HUES6 (cell line): ENCODE measurements at regions not wholly inside any gene's neighbourhood (a gene's known extent, or its start where the extent isn't known, plus 50 kb on each side); places are given as distances from the start of the nearest gene placed in this dataset.
"Not testable (repeated sequence)": the region's sequence is repeated elsewhere in the genome, so short reads cannot be mapped to it uniquely, and the experiment has no call there.

Experiments
- H3K27ac ChIP-seq: 2 replicates; pipeline ENCODE4 v1.7.0; 2013; ENCODE audit warnings: low read depth, mild to moderate bottlenecking, low read length, inconsistent platforms
- H3K27me3 ChIP-seq: 2 replicates; pipeline ENCODE4 v1.6.1; 2013; ENCODE audit warnings: low read length; ENCODE audit not compliant: control insufficient read depth, insufficient read depth
- H3K36me3 ChIP-seq: 2 replicates; pipeline ENCODE4 v1.6.1; 2013; ENCODE audit warnings: low read length; ENCODE audit not compliant: control insufficient read depth, insufficient read depth
- H3K4me1 ChIP-seq: 2 replicates; pipeline ENCODE4 v1.6.1; 2013; ENCODE audit warnings: low read length; ENCODE audit not compliant: control insufficient read depth, insufficient read depth
- H3K4me3 ChIP-seq: 2 replicates; pipeline ENCODE4 v1.5.1; 2013; ENCODE audit warnings: low read depth, low read length
- H3K9ac ChIP-seq: one replicate; pipeline ENCODE4 v1.6.1; 2013; ENCODE audit warnings: mild to moderate bottlenecking, low read length
- H3K9me3 ChIP-seq: 2 replicates; pipeline ENCODE4 v1.6.1; 2013; ENCODE audit warnings: low read depth, low read length; ENCODE audit not compliant: control insufficient read depth, insufficient read depth

GRCh38 chr3:118511402-118511801 is 523.2 kb downstream of the IGSF11 start:
- Histone ChIP-seq H3K9me3 (no peaks in the 10 kb centered on the region), H3K27me3 (no peaks in the 10 kb centered on the region), H3K36me3 (no peaks in the 10 kb centered on the region), H3K4me3 (no peak overlapping the region), H3K9ac (no peak overlapping the region), H3K4me1 (no peaks in the 10 kb centered on the region), H3K27ac (no peak overlapping the region)

GRCh38 chr3:118512301-118512700 is 522.3 kb downstream of the IGSF11 start:
- Histone ChIP-seq H3K9ac (no peak overlapping the region), H3K27me3 (no peaks in the 10 kb centered on the region), H3K4me1 (no peaks in the 10 kb centered on the region), H3K36me3 (no peaks in the 10 kb centered on the region), H3K27ac (no peak overlapping the region), H3K4me3 (no peak overlapping the region), H3K9me3 (peaks cover 2% of the 10 kb centered on the region; the same call in 1 of the 2 replicates)

DNA sequence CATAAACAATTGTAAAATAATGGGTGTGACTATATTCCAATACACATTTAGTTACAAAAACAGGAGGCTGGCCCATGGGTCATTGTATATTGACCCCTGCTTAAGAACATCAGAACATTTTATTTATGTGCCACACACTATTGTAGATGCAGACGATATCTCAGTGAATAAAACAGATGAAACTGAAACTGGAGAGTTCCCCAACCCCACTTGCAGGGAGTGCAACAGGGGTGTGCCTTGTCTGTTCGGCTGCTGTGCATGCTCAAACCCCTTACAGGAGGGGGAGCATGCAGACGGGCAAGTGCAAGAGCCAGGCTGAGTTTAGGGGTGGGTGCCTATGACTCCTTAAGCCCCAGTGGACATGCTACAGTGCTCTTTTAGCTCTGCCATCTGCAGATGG is 509.6 kb downstream of the IGSF11 start:
- H3K36me3 ChIP-seq: no peaks in the 10 kb centered on the region
- H3K27me3 ChIP-seq: no peaks in the 10 kb centered on the region
- H3K9me3 ChIP-seq: no peaks in the 10 kb centered on the region
- H3K27ac ChIP-seq: no peak overlapping the region
- H3K4me3 ChIP-seq: no peak overlapping the region
- no peaks in the 10 kb centered on the region; the same call in 1 of the 2 replicates for H3K4me1 ChIP-seq
- H3K9ac ChIP-seq: no peak overlapping the region

GRCh38 chr3:118526758-118527513 is 507.7 kb downstream of the IGSF11 start:
- Histone ChIP-seq H3K4me3 (no peak overlapping the region), H3K4me1 (peaks cover 6% of the 10 kb centered on the region), H3K9me3 (no peaks in the 10 kb centered on the region), H3K27me3 (no peaks in the 10 kb centered on the region), H3K27ac (no peak overlapping the region), H3K36me3 (no peaks in the 10 kb centered on the region), H3K9ac (no peak overlapping the region)

GRCh38 chr3:118527514-118528044 is 507.1 kb downstream of the IGSF11 start:
- Histone ChIP-seq H3K4me1 (peaks cover 6% of the 10 kb centered on the region), H3K27ac (no peak overlapping the region), H3K27me3 (no peaks in the 10 kb centered on the region), H3K36me3 (no peaks in the 10 kb centered on the region), H3K9ac (no peak overlapping the region), H3K4me3 (no peak overlapping the region), H3K9me3 (no peaks in the 10 kb centered on the region)

GRCh38 chr3:118529554-118529953 is 505.1 kb downstream of the IGSF11 start:
- Histone ChIP-seq H3K4me1 (peaks cover 6% of the 10 kb centered on the region), H3K9me3 (no peaks in the 10 kb centered on the region), H3K4me3 (no peak overlapping the region), H3K27me3 (no peaks in the 10 kb centered on the region), H3K27ac (no peak overlapping the region), H3K36me3 (no peaks in the 10 kb centered on the region), H3K9ac (no peak overlapping the region)

DNA sequence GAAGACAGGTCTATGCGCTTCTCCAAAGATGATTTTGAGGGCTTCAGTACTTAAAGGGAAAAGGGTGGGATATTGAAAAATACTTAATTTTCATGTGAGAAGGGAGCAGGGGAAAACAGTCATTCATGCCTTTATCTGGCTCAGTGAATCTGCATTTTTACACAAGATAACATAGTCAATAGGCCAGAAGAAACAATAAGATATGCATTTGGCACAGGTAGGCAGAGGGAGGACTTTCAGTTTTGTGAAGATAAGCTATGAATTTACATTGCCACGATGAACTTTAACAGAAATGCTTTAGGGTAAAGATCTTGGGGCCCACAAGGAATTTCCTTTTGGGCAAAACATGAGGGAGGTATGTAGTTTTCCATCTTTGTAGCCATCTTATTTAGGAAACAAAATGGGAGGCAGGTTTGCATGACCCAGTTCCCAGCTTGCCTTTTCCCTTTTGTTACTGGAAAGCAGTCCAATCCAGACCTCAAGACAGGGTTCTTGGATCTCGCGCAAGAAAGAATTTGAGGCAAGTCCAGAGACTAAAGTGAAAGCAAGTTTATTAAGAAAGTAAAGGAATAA is 504.2 kb downstream of the IGSF11 start:
- Histone ChIP-seq H3K27me3 (no peaks in the 10 kb centered on the region), H3K9me3 (no peaks in the 10 kb centered on the region), H3K9ac (no peak overlapping the region), H3K4me1 (peaks cover 6% of the 10 kb centered on the region), H3K4me3 (no peak overlapping the region), H3K36me3 (no peaks in the 10 kb centered on the region), H3K27ac (no peak overlapping the region)

DNA sequence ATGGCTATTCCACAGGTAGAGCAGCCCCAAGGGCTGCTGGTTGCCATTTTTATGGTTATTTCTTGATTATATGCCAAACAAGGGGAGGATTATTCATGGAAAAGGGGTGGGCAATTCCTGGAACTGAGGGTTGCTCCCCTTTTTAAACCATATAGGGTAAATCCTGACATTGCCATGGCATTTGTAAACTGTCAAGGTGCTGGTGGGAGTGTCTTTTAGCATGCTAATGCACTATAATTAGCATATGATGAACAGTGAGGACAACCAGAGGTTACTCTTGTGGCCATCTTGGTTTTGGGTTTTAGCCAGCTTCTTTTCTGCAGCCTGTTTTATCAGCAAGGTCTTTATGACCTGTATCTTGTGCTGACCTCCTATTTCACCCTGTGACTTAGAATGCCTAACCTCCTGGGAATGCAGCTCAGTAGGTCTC is 503.7 kb downstream of the IGSF11 start:
- H3K4me1 ChIP-seq, H3K27me3 ChIP-seq, H3K9ac ChIP-seq, H3K4me3 ChIP-seq, H3K9me3 ChIP-seq, H3K36me3 ChIP-seq: not testable (repeated sequence)
- H3K27ac ChIP-seq: peak overlapping the region; percentile 33; the same call in 1 of the 2 replicates

DNA sequence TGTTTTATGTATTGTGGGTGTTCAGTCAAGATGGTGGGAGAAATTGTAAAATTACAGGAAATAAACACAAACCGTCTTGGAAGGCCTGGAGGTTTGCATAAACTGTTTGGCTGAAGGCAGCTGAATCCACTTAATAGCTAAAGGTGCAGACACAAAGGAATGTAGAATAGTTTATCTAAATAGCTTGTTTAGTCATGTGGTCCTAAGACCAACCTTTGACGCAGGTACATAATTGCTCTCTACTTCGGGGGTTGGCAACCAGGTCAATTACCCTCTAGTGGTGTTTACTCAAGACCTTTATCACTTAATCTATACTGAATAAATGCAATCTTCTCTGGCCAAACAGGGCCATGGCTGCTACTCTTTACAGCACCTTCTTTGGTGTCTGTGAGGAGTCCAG is 502.8 kb downstream of the IGSF11 start:
- H3K36me3 ChIP-seq: no peaks in the 10 kb centered on the region
- H3K27me3 ChIP-seq: no peaks in the 10 kb centered on the region
- H3K27ac ChIP-seq: peak overlapping the region; percentile 33; the same call in 1 of the 2 replicates
- H3K4me3 ChIP-seq: no peak overlapping the region
- H3K9me3 ChIP-seq: no peaks in the 10 kb centered on the region
- no peak overlapping the region for H3K9ac ChIP-seq
- peaks cover 6% of the 10 kb centered on the region for H3K4me1 ChIP-seq

GRCh38 chr3:118533676-118534075 is 501.0 kb downstream of the IGSF11 start:
- H3K36me3 ChIP-seq: no peaks in the 10 kb centered on the region
- H3K27ac ChIP-seq: no peak overlapping the region
- peaks cover 6% of the 10 kb centered on the region; the same call in 1 of the 2 replicates for H3K4me1 ChIP-seq
- no peak overlapping the region for H3K9ac ChIP-seq
- H3K4me3 ChIP-seq: no peak overlapping the region
- no peaks in the 10 kb centered on the region for H3K27me3 ChIP-seq
- H3K9me3 ChIP-seq: no peaks in the 10 kb centered on the region

- H3K4me1 ChIP-seq: peaks cover 6% of the 10 kb centered on the region; the same call in 1 of the 2 replicates
- no peak overlapping the region for H3K9ac ChIP-seq
- no peaks in the 10 kb centered on the region for H3K27me3 ChIP-seq
- no peak overlapping the region for H3K27ac ChIP-seq
- no peak overlapping the region for H3K4me3 ChIP-seq
- no peaks in the 10 kb centered on the region for H3K36me3 ChIP-seq
- no peaks in the 10 kb centered on the region for H3K9me3 ChIP-seq
Measured at GRCh38 chr3:118534519-118534918, 500.1 kb downstream of the IGSF11 start.
